Keratinocyte (primary cell): ENCODE measurements at regions not wholly inside any gene's neighbourhood (a gene's known extent, or its start where the extent isn't known, plus 50 kb on each side); places are given as distances from the start of the nearest gene placed in this dataset.

ENCODE experiments used
- DNase-seq: peaks from one replicate; pipeline ENCODE4 v3.0.0-alpha.2; 2011; ENCODE audit warnings: low read depth, missing footprints, low spot score
- FAIRE-seq: peaks from 2 replicates; lab custom pipeline; 2011; peaks lifted over from hg19 to GRCh38; lab: Jason Lieb, UNC
- H2AFZ ChIP-seq: 2 replicates; pipeline ENCODE4 v1.6.0; 2012; ENCODE audit warnings: low read length, control low read depth, inconsistent platforms; ENCODE audit not compliant: control insufficient read depth
- H3K27ac ChIP-seq: 2 replicates; pipeline ENCODE4 v1.5.1; 2011; ENCODE audit warnings: low read length; ENCODE audit not compliant: control insufficient read depth, insufficient read depth
- H3K27me3 ChIP-seq: 3 replicates; pipeline ENCODE4 v1.6.0; 2011; ENCODE audit warnings: low read length; ENCODE audit not compliant: control insufficient read depth, insufficient read depth; ENCODE audit errors: extremely low read depth
- H3K36me3 ChIP-seq, 2 experiments: 2 replicates in 1 of 2; 3 replicates in 1 of 2; pipeline ENCODE4 v1.5.1; 2011; ENCODE audit warnings: low read length in 2 of 2, mild to moderate bottlenecking in 1 of 2; ENCODE audit not compliant: control insufficient read depth in 2 of 2, insufficient read depth in 2 of 2; ENCODE audit errors: extremely low read depth in 1 of 2
- H3K4me1 ChIP-seq: 3 replicates; pipeline ENCODE4 v1.5.1; 2011; ENCODE audit warnings: low read length; ENCODE audit not compliant: control insufficient read depth, insufficient read depth; ENCODE audit errors: extremely low read depth
- H3K4me2 ChIP-seq: 3 replicates; pipeline ENCODE4 v1.6.0; 2011; ENCODE audit warnings: low read depth, low read length; ENCODE audit not compliant: control insufficient read depth, insufficient read depth; ENCODE audit errors: extremely low read depth
- H3K4me3 ChIP-seq, 3 experiments: fragments of 200-600 bp in 1 of 3; sonication (generic) in 1 of 3; 2 replicates in 2 of 3; 3 replicates in 1 of 3; pipeline ENCODE4 v1.5.1; 2011 to 2016; ENCODE audit warnings: low read length in 3 of 3, mild to moderate bottlenecking in 3 of 3, control low read depth in 2 of 3, inconsistent platforms in 1 of 3, low read depth in 1 of 3, mixed read lengths in 1 of 3, mixed run types in 1 of 3, moderate library complexity in 1 of 3; ENCODE audit not compliant: control insufficient read depth in 2 of 3, insufficient read depth in 2 of 3; ENCODE audit errors: extremely low read depth in 1 of 3
- H3K79me2 ChIP-seq: 2 replicates; pipeline ENCODE4 v1.6.0; 2012; ENCODE audit warnings: low read length; ENCODE audit not compliant: control insufficient read depth, insufficient read depth
- H3K9ac ChIP-seq: 3 replicates; pipeline ENCODE4 v1.6.0; 2011; ENCODE audit warnings: low read length; ENCODE audit not compliant: control insufficient read depth, insufficient read depth; ENCODE audit errors: extremely low read depth
- H3K9me1 ChIP-seq: 3 replicates; pipeline ENCODE4 v1.6.0; 2011; ENCODE audit warnings: low read length; ENCODE audit not compliant: control insufficient read depth, insufficient read depth; ENCODE audit errors: extremely low read depth
- H3K9me3 ChIP-seq: 2 replicates; pipeline ENCODE4 v1.5.1; 2012; ENCODE audit warnings: low read depth, low read length; ENCODE audit not compliant: control insufficient read depth
- H4K20me1 ChIP-seq: 3 replicates; pipeline ENCODE4 v1.6.0; 2011; ENCODE audit warnings: low read length; ENCODE audit not compliant: control insufficient read depth, insufficient read depth; ENCODE audit errors: extremely low read depth
- CTCF ChIP-seq, 3 experiments: IDR thresholded peaks in 1 of 3; conservative IDR thresholded peaks in 1 of 3; optimal IDR thresholded peaks in 1 of 3; 2 replicates in 2 of 3; 3 replicates in 1 of 3; pipeline versions ENCODE3 to v1.5.1; 2011; ENCODE audit warnings: low read length in 3 of 3, mild to moderate bottlenecking in 3 of 3, moderate library complexity in 2 of 3, control low read depth in 1 of 3, inconsistent platforms in 1 of 3; ENCODE audit not compliant: insufficient read depth in 2 of 3; ENCODE audit errors: extremely low read depth in 1 of 3
- EZH2 ChIP-seq: IDR thresholded peaks from one replicate; pipeline ENCODE4 v1.6.1; 2012; ENCODE audit warnings: inconsistent platforms, mild to moderate bottlenecking, low read length, moderate library complexity
- dilution Hi-C: fragments of 300-500 bp; cut with MboI; formaldehyde crosslinking; loops from one replicate; pipeline ENCODE4 v1.7.0; 2020; ENCODE audit warnings: low sequenced_read_pairs; ENCODE audit not compliant: extremely low pct_ligation_motif_present

- peaks cover 0 to 6% of the 10 kb centered on the region in 2 experiments for H3K36me3 ChIP-seq
- H4K20me1 ChIP-seq = peaks cover 9% of the 10 kb centered on the region
- TF ChIP-seq EZH2 (no peak), CTCF (optimal IDR thresholded peaks at IDR 0.05 in 1 of 3, IDR thresholded peaks at IDR 0.05 in 1 of 3, conservative IDR thresholded peaks at IDR 0.05 in 1 of 3; ENCODE audit: extremely low read depth in 1 of 3, insufficient read depth in 2 of 3, low read length in 3 of 3) (no peak)
- dilution Hi-C loops = no loop called here
- FAIRE-seq (no peak), DNase-seq (no peak)
- no peak overlapping the region for H3K4me3 ChIP-seq
- H3K27me3 ChIP-seq = no peaks in the 10 kb centered on the region
- no peak overlapping the region for H3K27ac ChIP-seq
- peaks cover 25% of the 10 kb centered on the region for H3K4me1 ChIP-seq
- peak overlapping the region; percentile 99 for H3K4me2 ChIP-seq
- peaks cover 38% of the 10 kb centered on the region for H3K79me2 ChIP-seq
- no peak overlapping the region for H2AFZ ChIP-seq
- H3K9me1 ChIP-seq = no peaks in the 10 kb centered on the region
- peak overlapping the region; percentile 85 for H3K9ac ChIP-seq
- no peaks in the 10 kb centered on the region for H3K9me3 ChIP-seq
Observed at GRCh38 chr1:9183898-9184297, 50.7 kb upstream of the H6PD start.

- Histone ChIP-seq H3K9me1 (no peaks in the 10 kb centered on the region), H3K9ac (no peak overlapping the region), H3K9me3 (no peaks in the 10 kb centered on the region), H3K36me3 (peaks cover 0 to 6% of the 10 kb centered on the region in 2 experiments), H3K4me1 (peaks cover 25% of the 10 kb centered on the region), H4K20me1 (peaks cover 5% of the 10 kb centered on the region), H2AFZ (no peak overlapping the region), H3K27me3 (no peaks in the 10 kb centered on the region), H3K79me2 (peaks cover 29% of the 10 kb centered on the region), H3K4me3 (no peak overlapping the region), H3K27ac (no peak overlapping the region), H3K4me2 (no peak overlapping the region)
- DNase-seq (no peak), FAIRE-seq (no peak)
- dilution Hi-C loops = no loop called here
- TF ChIP-seq EZH2 = no peak
- no peak for TF ChIP-seq CTCF (optimal IDR thresholded peaks at IDR 0.05 in 1 of 3, IDR thresholded peaks at IDR 0.05 in 1 of 3, conservative IDR thresholded peaks at IDR 0.05 in 1 of 3; ENCODE audit: extremely low read depth in 1 of 3, insufficient read depth in 2 of 3, low read length in 3 of 3)
Observed at GRCh38 chr1:9184749-9185148, 49.8 kb upstream of the H6PD start.
